Mucosa of stomach (tissue), 1 donor: ENCODE measurements at regions not wholly inside any gene's neighbourhood (a gene's known extent, or its start where the extent isn't known, plus 50 kb on each side); places are given as distances from the start of the nearest gene placed in this dataset.

ENCODE experiments used
- H3K27me3 ChIP-seq: one replicate; pipeline ENCODE4 v1.7.0; 2013; ENCODE audit warnings: mild to moderate bottlenecking, low read length; ENCODE audit not compliant: control insufficient read depth, insufficient read depth
- H3K36me3 ChIP-seq: one replicate; pipeline ENCODE4 v1.7.0; 2013; ENCODE audit warnings: low read length; ENCODE audit not compliant: control insufficient read depth, insufficient read depth
- H3K4me1 ChIP-seq: one replicate; pipeline ENCODE4 v1.7.0; 2013; ENCODE audit warnings: mild to moderate bottlenecking, low read length; ENCODE audit not compliant: control insufficient read depth, insufficient read depth
- H3K4me3 ChIP-seq: one replicate; pipeline ENCODE4 v1.7.0; 2013; ENCODE audit warnings: low read length
- H3K9ac ChIP-seq: one replicate; pipeline ENCODE4 v1.7.0; 2013; ENCODE audit warnings: mild to moderate bottlenecking, low read length, moderate library complexity
- H3K9me3 ChIP-seq: one replicate; pipeline ENCODE4 v1.7.0; 2013; ENCODE audit warnings: mild to moderate bottlenecking, low read length, moderate library complexity; ENCODE audit not compliant: control insufficient read depth
- donor health status: Pancreatic carcinoma.

GRCh38 chr6:25027221-25027916 lies 91.6 kb upstream of the RIPOR2 start:
- Histone ChIP-seq H3K4me3 (no peak overlapping the region), H3K36me3 (no peaks in the 10 kb centered on the region), H3K4me1 (no peaks in the 10 kb centered on the region), H3K9me3 (no peaks in the 10 kb centered on the region), H3K27me3 (no peaks in the 10 kb centered on the region), H3K9ac (no peak overlapping the region)

GRCh38 chr6:25028328-25028727 lies 92.6 kb upstream of the RIPOR2 start:
- Histone ChIP-seq H3K36me3 (no peaks in the 10 kb centered on the region), H3K4me3 (no peak overlapping the region), H3K9ac (no peak overlapping the region), H3K9me3 (no peaks in the 10 kb centered on the region), H3K27me3 (no peaks in the 10 kb centered on the region), H3K4me1 (no peaks in the 10 kb centered on the region)

- Histone ChIP-seq H3K9me3 (no peaks in the 10 kb centered on the region), H3K36me3 (no peaks in the 10 kb centered on the region), H3K4me1 (peaks cover 10% of the 10 kb centered on the region), H3K9ac (no peak overlapping the region), H3K4me3 (no peak overlapping the region), H3K27me3 (no peaks in the 10 kb centered on the region)
These were observed 97.2 kb upstream of the RIPOR2 start for GRCh38 chr6:25032934-25033333.

GRCh38 chr6:25034431-25034921 lies 98.7 kb upstream of the RIPOR2 start:
- Histone ChIP-seq H3K9me3 (no peaks in the 10 kb centered on the region), H3K4me1 (peaks cover 10% of the 10 kb centered on the region), H3K4me3 (no peak overlapping the region), H3K9ac (peak overlapping the region; percentile 28), H3K36me3 (no peaks in the 10 kb centered on the region), H3K27me3 (no peaks in the 10 kb centered on the region)

GRCh38 chr6:25035174-25035511 lies 99.4 kb upstream of the RIPOR2 start:
- no peaks in the 10 kb centered on the region for H3K36me3 ChIP-seq
- H3K4me1 ChIP-seq: peaks cover 10% of the 10 kb centered on the region
- H3K9me3 ChIP-seq: no peaks in the 10 kb centered on the region
- H3K9ac ChIP-seq: no peak overlapping the region
- no peak overlapping the region for H3K4me3 ChIP-seq
- H3K27me3 ChIP-seq: no peaks in the 10 kb centered on the region

GRCh38 chr6:25035512-25036435 lies 100.0 kb upstream of the RIPOR2 start:
- Histone ChIP-seq H3K27me3 (no peaks in the 10 kb centered on the region), H3K36me3 (no peaks in the 10 kb centered on the region), H3K4me1 (peaks cover 10% of the 10 kb centered on the region), H3K4me3 (no peak overlapping the region), H3K9ac (no peak overlapping the region), H3K9me3 (no peaks in the 10 kb centered on the region)

GRCh38 chr6:25036461-25036860 lies 100.7 kb upstream of the RIPOR2 start:
- Histone ChIP-seq H3K4me1 (peaks cover 10% of the 10 kb centered on the region), H3K4me3 (no peak overlapping the region), H3K27me3 (no peaks in the 10 kb centered on the region), H3K9ac (no peak overlapping the region), H3K9me3 (no peaks in the 10 kb centered on the region), H3K36me3 (no peaks in the 10 kb centered on the region)

- Histone ChIP-seq H3K36me3 (no peaks in the 10 kb centered on the region), H3K27me3 (no peaks in the 10 kb centered on the region), H3K9ac (no peak overlapping the region), H3K4me1 (peaks cover 10% of the 10 kb centered on the region), H3K9me3 (no peaks in the 10 kb centered on the region), H3K4me3 (no peak overlapping the region)
These were observed 102.5 kb upstream of the RIPOR2 start for GRCh38 chr6:25038300-25038699.

GRCh38 chr6:25038999-25039398 lies 103.2 kb upstream of the RIPOR2 start:
- Histone ChIP-seq H3K9ac (no peak overlapping the region), H3K27me3 (no peaks in the 10 kb centered on the region), H3K9me3 (no peaks in the 10 kb centered on the region), H3K36me3 (no peaks in the 10 kb centered on the region), H3K4me1 (peaks cover 10% of the 10 kb centered on the region), H3K4me3 (no peak overlapping the region)

GRCh38 chr6:25041485-25042035 lies 105.8 kb upstream of the RIPOR2 start:
- no peak overlapping the region for H3K4me3 ChIP-seq
- no peaks in the 10 kb centered on the region for H3K36me3 ChIP-seq
- no peaks in the 10 kb centered on the region for H3K4me1 ChIP-seq
- H3K9me3 ChIP-seq: no peaks in the 10 kb centered on the region
- H3K9ac ChIP-seq: no peak overlapping the region
- H3K27me3 ChIP-seq: no peaks in the 10 kb centered on the region

- Histone ChIP-seq H3K4me1 (no peaks in the 10 kb centered on the region), H3K36me3 (no peaks in the 10 kb centered on the region), H3K4me3 (no peak overlapping the region), H3K9me3 (no peaks in the 10 kb centered on the region), H3K27me3 (no peaks in the 10 kb centered on the region), H3K9ac (no peak overlapping the region)
These were observed 106.3 kb upstream of the RIPOR2 start for GRCh38 chr6:25042036-25042521.

- Histone ChIP-seq H3K27me3 (no peaks in the 10 kb centered on the region), H3K4me3 (no peak overlapping the region), H3K9ac (no peak overlapping the region), H3K9me3 (no peaks in the 10 kb centered on the region), H3K36me3 (no peaks in the 10 kb centered on the region), H3K4me1 (no peaks in the 10 kb centered on the region)
These were observed 106.8 kb upstream of the RIPOR2 start for GRCh38 chr6:25042536-25042935.
